ENCODE measurements at regions not wholly inside any gene's neighbourhood (a gene's known extent, or its start where the extent isn't known, plus 50 kb on each side); places are given as distances from the start of the nearest gene placed in this dataset.

- no peak for DNase-seq (ENCODE audit: low read depth in 2 of 2)
These were observed 108.6 kb upstream of the GPR26 start for GRCh38 chr10:123557366-123558108.

- no peak for DNase-seq (ENCODE audit: low read depth in 2 of 2)
These were observed 107.5 kb upstream of the GPR26 start for GRCh38 chr10:123558651-123559050.

- peak; percentile 30 to 52 for DNase-seq (ENCODE audit: low read depth in 2 of 2)
These were observed 106.9 kb upstream of the GPR26 start for GRCh38 chr10:123559066-123559822.

GRCh38 chr10:123559823-123560092, 106.4 kb upstream of the GPR26 start:
- no peak for DNase-seq (ENCODE audit: low read depth in 2 of 2)

- no peak for DNase-seq (ENCODE audit: low read depth in 2 of 2)
These were observed 105.6 kb upstream of the GPR26 start for GRCh38 chr10:123560301-123561140.

GRCh38 chr10:123561141-123561440, 105.1 kb upstream of the GPR26 start:
- no peak for DNase-seq (ENCODE audit: low read depth in 2 of 2)

- no peak for DNase-seq (ENCODE audit: low read depth in 2 of 2)
These were observed 103.8 kb upstream of the GPR26 start for GRCh38 chr10:123562387-123562786.

- DNase-seq (ENCODE audit: low read depth in 2 of 2) = no peak
These were observed 103.2 kb upstream of the GPR26 start for GRCh38 chr10:123562811-123563580.

GRCh38 chr10:123563581-123563855, 102.6 kb upstream of the GPR26 start:
- no peak for DNase-seq (ENCODE audit: low read depth in 2 of 2)

- DNase-seq (ENCODE audit: low read depth in 2 of 2) = no peak
These were observed 102.2 kb upstream of the GPR26 start for GRCh38 chr10:123563994-123564393.

- no peak for DNase-seq (ENCODE audit: low read depth in 2 of 2)
These were observed 101.5 kb upstream of the GPR26 start for GRCh38 chr10:123564631-123565030.

GRCh38 chr10:123565691-123566660, 100.2 kb upstream of the GPR26 start:
- DNase-seq (ENCODE audit: low read depth in 2 of 2) = no peak

- no peak for DNase-seq (ENCODE audit: low read depth in 2 of 2)
These were observed 98.0 kb upstream of the GPR26 start for GRCh38 chr10:123567984-123568739.

GRCh38 chr10:123568751-123569150, 97.4 kb upstream of the GPR26 start:
- DNase-seq (ENCODE audit: low read depth in 2 of 2) = no peak

- DNase-seq (ENCODE audit: low read depth in 2 of 2) = no peak
These were observed 96.6 kb upstream of the GPR26 start for GRCh38 chr10:123569436-123570035.

GRCh38 chr10:123570051-123570897, 95.9 kb upstream of the GPR26 start:
- DNase-seq (ENCODE audit: low read depth in 2 of 2) = no peak

GRCh38 chr10:123570898-123571515, 95.1 kb upstream of the GPR26 start:
- no peak for DNase-seq (ENCODE audit: low read depth in 2 of 2)

- DNase-seq (ENCODE audit: low read depth in 2 of 2) = no peak
These were observed 94.2 kb upstream of the GPR26 start for GRCh38 chr10:123571978-123572377.
